ELR (cell line): ENCODE measurements at regions not wholly inside any gene's neighbourhood (a gene's known extent, or its start where the extent isn't known, plus 50 kb on each side); places are given as distances from the start of the nearest gene placed in this dataset.
"Not testable (repeated sequence)": the region's sequence is repeated elsewhere in the genome, so short reads cannot be mapped to it uniquely, and the experiment has no call there.

Experiments
- DNase-seq: peaks from one replicate; pipeline ENCODE4 v3.0.0-alpha.2; 2015; ENCODE audit warnings: low read depth

- no peak for DNase-seq
Observed at GRCh38 chr3:152196782-152197181, 71.9 kb upstream of the MBNL1 start.

GRCh38 chr3:152197451-152197850 lies 71.3 kb upstream of the MBNL1 start:
- DNase-seq = no peak

GRCh38 chr3:152197937-152198336 lies 70.8 kb upstream of the MBNL1 start:
- DNase-seq = no peak

GRCh38 chr3:152198665-152199064 lies 70.1 kb upstream of the MBNL1 start:
- DNase-seq = no peak

- DNase-seq = no peak
Observed at GRCh38 chr3:152199102-152199840, 69.5 kb upstream of the MBNL1 start.

- no peak for DNase-seq
Observed at GRCh38 chr3:152200476-152201420, 68.0 kb upstream of the MBNL1 start.

GRCh38 chr3:152202976-152203626 lies 65.6 kb upstream of the MBNL1 start:
- no peak for DNase-seq

GRCh38 chr3:152203652-152204051 lies 65.1 kb upstream of the MBNL1 start:
- no peak for DNase-seq

GRCh38 chr3:152204218-152204617 lies 64.5 kb upstream of the MBNL1 start:
- no peak for DNase-seq

- DNase-seq = no peak
Observed at GRCh38 chr3:152205097-152205593, 63.6 kb upstream of the MBNL1 start.

GRCh38 chr3:152206243-152206760 lies 62.4 kb upstream of the MBNL1 start:
- DNase-seq = no peak

GRCh38 chr3:152208439-152208838 lies 60.3 kb upstream of the MBNL1 start:
- no peak for DNase-seq

GRCh38 chr3:152209060-152209459 lies 59.7 kb upstream of the MBNL1 start:
- DNase-seq = no peak

- DNase-seq = no peak
Observed at GRCh38 chr3:152209776-152210175, 59.0 kb upstream of the MBNL1 start.

GRCh38 chr3:152210697-152211096 lies 58.0 kb upstream of the MBNL1 start:
- DNase-seq = no peak

- no peak for DNase-seq
Observed at GRCh38 chr3:152211655-152212054, 57.1 kb upstream of the MBNL1 start.

- DNase-seq = no peak
Observed at GRCh38 chr3:152213203-152213602, 55.5 kb upstream of the MBNL1 start.

- no peak for DNase-seq
Observed at GRCh38 chr3:152213938-152214337, 54.8 kb upstream of the MBNL1 start.

GRCh38 chr3:152216960-152217865 lies 51.5 kb upstream of the MBNL1 start:
- DNase-seq = not testable (repeated sequence)

- no peak for DNase-seq
Observed at GRCh38 chr3:152218602-152219001, 50.1 kb upstream of the MBNL1 start.
